ENCODE measurements at regions not wholly inside any gene's neighbourhood (a gene's known extent, or its start where the extent isn't known, plus 50 kb on each side); places are given as distances from the start of the nearest gene placed in this dataset.

DNA sequence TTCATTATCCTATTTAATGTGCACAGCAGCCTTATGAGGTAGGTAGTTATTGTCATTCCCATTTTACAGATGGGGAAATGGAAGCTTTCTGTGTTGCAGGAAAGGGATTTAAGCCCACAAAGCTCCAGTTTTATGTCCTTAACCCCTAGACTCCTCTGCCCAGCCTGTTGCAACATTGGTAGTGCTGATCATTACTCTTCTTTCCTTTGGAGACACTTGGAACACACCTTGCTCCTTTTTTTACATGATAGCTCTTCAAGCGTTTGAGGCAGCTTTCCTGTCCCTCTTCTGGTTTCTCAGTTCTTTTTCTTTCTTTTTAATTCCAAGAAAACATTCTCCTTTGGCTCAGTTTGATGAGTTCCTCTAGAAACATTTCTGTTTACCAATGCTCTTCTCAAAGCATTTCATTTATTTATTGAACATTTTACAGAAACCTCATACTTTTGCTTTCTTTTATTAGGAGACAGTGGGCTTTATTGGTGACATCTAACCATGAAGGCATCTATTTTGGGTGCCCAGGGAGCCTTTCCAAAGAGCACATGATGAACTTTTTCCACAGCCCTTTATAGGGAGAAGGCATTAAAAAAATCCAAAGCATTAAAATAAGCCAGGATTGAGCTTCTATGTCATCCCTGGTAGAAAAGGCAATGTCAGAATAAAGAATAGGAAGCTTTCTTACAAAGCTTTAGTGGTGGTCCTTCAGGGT is 218.0 kb downstream of the TMEM38B start:
- H3K9me3 ChIP-seq (ENCODE audit: control insufficient read depth, low read depth, low read length): no peaks in the 10 kb centered on the region
- no peak overlapping the region for H3T11ph ChIP-seq (ENCODE audit: low read length)
- no peak overlapping the region for H4K91ac ChIP-seq (ENCODE audit: insufficient read length, low read depth, low read length)
- H2AFZ ChIP-seq (ENCODE audit: low read length): no peak overlapping the region
- peaks cover 45 to 56% of the 10 kb centered on the region in 2 experiments for H3K4me1 Mint-ChIP-seq
- H3K9ac ChIP-seq (ENCODE audit: extremely low read depth, insufficient read length, low read length): no peak overlapping the region
- TF ChIP-seq, protein P1, sequence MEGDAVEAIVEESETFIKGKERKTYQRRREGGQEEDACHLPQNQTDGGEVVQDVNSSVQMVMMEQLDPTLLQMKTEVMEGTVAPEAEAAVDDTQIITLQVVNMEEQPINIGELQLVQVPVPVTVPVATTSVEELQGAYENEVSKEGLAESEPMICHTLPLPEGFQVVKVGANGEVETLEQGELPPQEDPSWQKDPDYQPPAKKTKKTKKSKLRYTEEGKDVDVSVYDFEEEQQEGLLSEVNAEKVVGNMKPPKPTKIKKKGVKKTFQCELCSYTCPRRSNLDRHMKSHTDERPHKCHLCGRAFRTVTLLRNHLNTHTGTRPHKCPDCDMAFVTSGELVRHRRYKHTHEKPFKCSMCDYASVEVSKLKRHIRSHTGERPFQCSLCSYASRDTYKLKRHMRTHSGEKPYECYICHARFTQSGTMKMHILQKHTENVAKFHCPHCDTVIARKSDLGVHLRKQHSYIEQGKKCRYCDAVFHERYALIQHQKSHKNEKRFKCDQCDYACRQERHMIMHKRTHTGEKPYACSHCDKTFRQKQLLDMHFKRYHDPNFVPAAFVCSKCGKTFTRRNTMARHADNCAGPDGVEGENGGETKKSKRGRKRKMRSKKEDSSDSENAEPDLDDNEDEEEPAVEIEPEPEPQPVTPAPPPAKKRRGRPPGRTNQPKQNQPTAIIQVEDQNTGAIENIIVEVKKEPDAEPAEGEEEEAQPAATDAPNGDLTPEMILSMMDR (conservative IDR thresholded peaks at IDR 0.05): no peak
- no peak overlapping the region for H2AK5ac ChIP-seq (ENCODE audit: insufficient read length, low read length)
- H3K36me3 Mint-ChIP-seq (ENCODE audit: insufficient read depth in 1 of 3, low read depth in 3 of 3): peaks cover 0 to 10% (median 5%) of the 10 kb centered on the region in 3 experiments; a peak in 4 of 7 replicates
- H2BK5ac ChIP-seq (ENCODE audit: insufficient read length, low read length): no peak overlapping the region
- no peak overlapping the region for H2BK20ac ChIP-seq (ENCODE audit: low read depth, low read length, poor library complexity, severe bottlenecking)
- no peak for DNase-seq
- H3K4ac ChIP-seq (ENCODE audit: low read depth, low read length): no peak overlapping the region
- H3K27me3 ChIP-seq (ENCODE audit: insufficient read depth, low read length): no peaks in the 10 kb centered on the region
- no CpG with 5 or more reads among the region's 1 CpG for WGBS (ENCODE audit: extremely low coverage, insufficient read length, low lambda C conversion rate)
- peak overlapping the region; percentile 99 for H3K27ac ChIP-seq (ENCODE audit: insufficient read length, low read depth, low read length)
- no peak overlapping the region for H2BK12ac ChIP-seq (ENCODE audit: insufficient read length, low read depth, low read length)
- no peaks in the 10 kb centered on the region for H4K20me1 ChIP-seq (ENCODE audit: control insufficient read depth, insufficient read depth, insufficient read length)
- H3K4me3 Mint-ChIP-seq: no peak overlapping the region
- H3K79me1 ChIP-seq (ENCODE audit: insufficient read depth, low read depth, low read length, poor library complexity, severe bottlenecking): no peaks in the 10 kb centered on the region
- H3K4me2 ChIP-seq (ENCODE audit: insufficient read depth, insufficient read length, low read length): no peak overlapping the region
- H3K27me3 Mint-ChIP-seq (ENCODE audit: low read depth): no peaks in the 10 kb centered on the region
- H2BK120ac ChIP-seq (ENCODE audit: low read depth, low read length, poor library complexity, severe bottlenecking): no peak overlapping the region
- peaks cover 6 to 7% of the 10 kb centered on the region in 2 experiments; a peak in 3 of 5 replicates for H3K9me3 Mint-ChIP-seq
- no peak overlapping the region for H2BK15ac ChIP-seq (ENCODE audit: low read depth, low read length)
- H3K23ac ChIP-seq (ENCODE audit: insufficient read length, low read depth, low read length): no peak overlapping the region
- H3K79me2 ChIP-seq (ENCODE audit: insufficient read depth, low read length): no peaks in the 10 kb centered on the region
- H3K23me2 ChIP-seq (ENCODE audit: insufficient read length, low read depth, low read length, poor library complexity, severe bottlenecking): no peaks in the 10 kb centered on the region
- H3K56ac ChIP-seq (ENCODE audit: insufficient read length, low read depth, low read length): no peak overlapping the region
- H4K8ac ChIP-seq (replicated peaks; ENCODE audit: insufficient read length, low read depth, low read length): no peak overlapping the region
- H4K5ac ChIP-seq (ENCODE audit: insufficient read length, low read depth, low read length): no peak overlapping the region
- peaks cover 14% of the 10 kb centered on the region; the same call in 1 of the 2 replicates for H3K4me1 ChIP-seq (ENCODE audit: insufficient read depth, low read length)
- H3K14ac ChIP-seq (ENCODE audit: insufficient read depth, low read length): no peak overlapping the region
- H3K27ac Mint-ChIP-seq: peak overlapping the region; percentile 85 to 99 (median 99)
- no peak overlapping the region for H3K18ac ChIP-seq (ENCODE audit: insufficient read length, low read depth, low read length)

Data from H9 (cell line).